ENCODE measurements at regions not wholly inside any gene's neighbourhood (a gene's known extent, or its start where the extent isn't known, plus 50 kb on each side); places are given as distances from the start of the nearest gene placed in this dataset.

- H3K27me3 ChIP-seq (ENCODE audit: insufficient read depth): no peaks in the 10 kb centered on the region; the same call in 1 of the 2 replicates
- H3K4me1 ChIP-seq (ENCODE audit: control insufficient read depth in 1 of 2, insufficient read depth in 2 of 2, low read depth in 1 of 2, low read length in 1 of 2): no peaks in the 10 kb centered on the region
- no peak for TF ChIP-seq POLR2AphosphoS5 (IDR thresholded peaks at IDR 0.05; ENCODE audit: low read depth, low read length)
- TF ChIP-seq EP300 (IDR thresholded peaks at IDR 0.05; ENCODE audit: borderline replicate concordance in 1 of 2, low read depth in 1 of 2, low read length in 1 of 2): no peak
- TF ChIP-seq FOSL2 (IDR thresholded peaks at IDR 0.05; ENCODE audit: borderline replicate concordance, low read depth): no peak
- no peak for TF ChIP-seq MXI1 (IDR thresholded peaks at IDR 0.05; ENCODE audit: low read depth, low read length)
- TF ChIP-seq SMC3 (IDR thresholded peaks at IDR 0.05; ENCODE audit: low read depth, low read length): no peak
- no peak for TF ChIP-seq FOXM1 (IDR thresholded peaks at IDR 0.05; ENCODE audit: low read depth)
- TF ChIP-seq TEAD4 (IDR thresholded peaks at IDR 0.05; ENCODE audit: borderline replicate concordance, insufficient read depth): no peak
- TF ChIP-seq CHD2 (IDR thresholded peaks at IDR 0.05; ENCODE audit: low read length, partially characterized antibody): no peak
- TF ChIP-seq PBX3 (IDR thresholded peaks at IDR 0.05): no peak
- TF ChIP-seq NRF1 (IDR thresholded peaks at IDR 0.05; ENCODE audit: low read depth, low read length): no peak
- no peak for TF ChIP-seq MAX (IDR thresholded peaks at IDR 0.05; ENCODE audit: low read depth)
- TF ChIP-seq CTCF (IDR thresholded peaks at IDR 0.05): no peak
- TF ChIP-seq REST (IDR thresholded peaks at IDR 0.05; ENCODE audit: low read depth, low read length): no peak
- no peak for TF ChIP-seq GABPA (IDR thresholded peaks at IDR 0.05; ENCODE audit: low read depth)
- no peak for TF ChIP-seq TAF1 (IDR thresholded peaks at IDR 0.05; ENCODE audit: borderline replicate concordance, low read depth, low read length)
- TF ChIP-seq NFIC (IDR thresholded peaks at IDR 0.05; ENCODE audit: borderline replicate concordance): no peak
- no peak for TF ChIP-seq EZH2phosphoT487 (IDR thresholded peaks at IDR 0.05; ENCODE audit: borderline replicate concordance, low read depth)
- no peak for TF ChIP-seq USF2 (IDR thresholded peaks at IDR 0.05; ENCODE audit: borderline replicate concordance, low read depth, low read length)
- no peak overlapping the region for H3K9ac ChIP-seq
- H4K20me1 ChIP-seq (ENCODE audit: insufficient read depth): no peaks in the 10 kb centered on the region
- H2AFZ ChIP-seq (ENCODE audit: low read depth): no peak overlapping the region
- ChIA-PET POLR2A (no interaction called here), CTCF (no interaction called here)
- H3F3A ChIP-seq (replicated peaks; ENCODE audit: insufficient read depth): no peaks in the 10 kb centered on the region
- no peaks in the 10 kb centered on the region for H3K9me3 ChIP-seq
- no peak for DNase-seq
- H3K4me2 ChIP-seq: no peak overlapping the region
- no peaks in the 10 kb centered on the region for H3K9me2 ChIP-seq
- no peaks in the 10 kb centered on the region for H3K36me3 ChIP-seq (replicated peaks in 1 of 2; ENCODE audit: control insufficient read depth in 1 of 2, insufficient read depth in 2 of 2, low read length in 1 of 2)
- H3K4me3 ChIP-seq (ENCODE audit: low read depth in 2 of 2, low read length in 1 of 2): no peak overlapping the region
- H3K27ac ChIP-seq (ENCODE audit: low read depth in 2 of 2, low read length in 1 of 2): no peak overlapping the region
- WGBS (ENCODE audit: low lambda C conversion rate): 18% methylated on average over 6 of the region's 7 CpGs
- H3K79me2 ChIP-seq (ENCODE audit: insufficient read depth): no peaks in the 10 kb centered on the region
Observed at GRCh38 chr12:115657081-115658013, 620.1 kb downstream of the MED13L start.

All from SK-N-SH (cell line).